Stimulated activated CD4-positive, alpha-beta T cell treated with anti-CD3 and anti-CD28 coated beads, Interleukin-1b, Interleukin-23, amount 100 ng/mL, for 48 hours (primary cell): ENCODE measurements at regions not wholly inside any gene's neighbourhood (a gene's known extent, or its start where the extent isn't known, plus 50 kb on each side); places are given as distances from the start of the nearest gene placed in this dataset.

Experiments used
- DNase-seq: peaks from one replicate; pipeline ENCODE4 v3.0.0-alpha.2; 2020

DNA sequence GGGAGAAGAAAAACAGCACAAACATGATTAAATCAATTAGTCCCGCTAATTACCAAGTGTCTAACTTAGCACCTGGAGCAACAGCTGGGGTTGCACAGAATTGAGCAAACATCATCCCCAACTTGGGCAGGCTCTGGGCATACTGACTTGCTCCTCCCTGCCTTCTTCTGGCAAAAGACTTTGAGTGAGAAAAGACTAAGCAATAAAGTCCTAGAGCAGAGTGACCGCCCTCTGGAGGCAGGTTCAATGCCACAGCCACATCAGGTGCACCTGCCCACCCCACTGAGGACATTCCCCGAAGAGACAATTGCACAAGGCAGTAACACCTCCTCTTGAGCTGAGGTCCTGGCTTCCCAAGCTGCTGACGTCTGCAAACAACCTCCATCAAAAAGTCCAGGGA, 358.3 kb downstream of the SOX9 start:
- DNase-seq, result no peak

DNA sequence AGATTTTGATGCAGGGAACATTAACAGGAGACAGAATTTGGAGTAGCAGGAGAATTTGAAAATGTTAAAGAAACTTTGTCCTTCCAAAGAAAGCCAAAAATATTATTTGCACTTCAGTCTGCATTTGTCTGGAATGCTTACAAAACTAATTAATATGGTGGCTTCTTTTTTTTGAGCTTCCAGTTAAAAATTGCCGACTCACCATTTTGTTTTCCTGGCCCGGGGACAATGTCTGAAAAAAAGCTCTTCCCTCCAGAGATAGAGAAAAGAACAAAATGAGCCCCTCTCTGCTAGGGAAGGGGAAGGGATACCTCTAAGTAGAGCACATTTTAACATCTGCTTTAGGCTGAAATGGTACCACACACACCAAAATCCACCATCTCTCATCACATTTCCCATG, 360.8 kb downstream of the SOX9 start:
- DNase-seq, result no peak

DNA sequence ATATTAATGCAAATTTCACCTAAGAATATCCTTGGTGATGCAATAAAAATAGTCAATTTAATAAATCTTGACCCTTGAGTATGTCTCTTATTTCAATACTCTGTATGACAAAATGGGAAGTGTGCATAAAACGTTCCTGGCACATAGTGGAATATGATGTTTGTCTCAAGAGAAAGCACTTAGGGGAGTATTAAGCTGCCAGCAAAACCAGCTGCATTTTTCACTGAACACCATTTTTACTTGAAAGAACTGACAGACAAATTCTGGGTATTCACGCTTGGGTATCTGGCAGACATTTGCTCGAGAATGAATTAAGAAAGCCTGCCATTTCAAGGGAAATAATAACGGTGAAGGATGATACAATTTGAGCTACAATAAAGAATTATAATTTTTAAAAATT, 364.8 kb downstream of the SOX9 start:
- no peak for DNase-seq

- no peak for DNase-seq
These were observed 366.0 kb downstream of the SOX9 start for GRCh38 chr17:72486806-72487205.

GRCh38 chr17:72487731-72488494, 367.1 kb downstream of the SOX9 start:
- no peak for DNase-seq

GRCh38 chr17:72488555-72489271, 367.9 kb downstream of the SOX9 start:
- no peak for DNase-seq

GRCh38 chr17:72489272-72489641, 368.4 kb downstream of the SOX9 start:
- DNase-seq, result no peak

GRCh38 chr17:72491102-72491501, 370.3 kb downstream of the SOX9 start:
- DNase-seq, result no peak

- DNase-seq, result no peak
These were observed 371.7 kb downstream of the SOX9 start for GRCh38 chr17:72492494-72492893.

GRCh38 chr17:72492941-72493340, 372.1 kb downstream of the SOX9 start:
- no peak for DNase-seq

GRCh38 chr17:72494566-72494965, 373.7 kb downstream of the SOX9 start:
- no peak for DNase-seq

GRCh38 chr17:72496461-72496860, 375.6 kb downstream of the SOX9 start:
- no peak for DNase-seq

DNA sequence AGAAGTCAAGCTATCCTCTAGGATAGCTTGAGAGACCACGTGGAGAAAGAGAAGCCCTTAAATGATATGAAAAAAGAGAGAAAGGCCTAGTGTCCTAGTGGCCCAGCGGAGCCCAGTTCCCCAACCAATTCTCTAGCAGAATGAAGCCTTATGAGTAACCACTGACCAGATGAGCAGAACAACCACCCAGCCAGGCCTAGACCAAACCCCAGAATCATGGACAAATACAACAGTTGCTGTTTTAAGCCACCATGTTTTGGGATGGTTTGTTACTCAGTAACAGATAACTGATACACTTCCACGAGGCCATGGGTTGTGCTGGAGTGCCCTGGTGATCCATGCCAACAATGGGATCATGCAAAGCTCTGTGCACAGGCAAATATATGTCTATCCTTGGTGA, 377.1 kb downstream of the SOX9 start:
- DNase-seq, result no peak

GRCh38 chr17:72498364-72499210, 377.8 kb downstream of the SOX9 start:
- no peak for DNase-seq

- no peak for DNase-seq
These were observed 380.9 kb downstream of the SOX9 start for GRCh38 chr17:72501404-72502370.

DNA sequence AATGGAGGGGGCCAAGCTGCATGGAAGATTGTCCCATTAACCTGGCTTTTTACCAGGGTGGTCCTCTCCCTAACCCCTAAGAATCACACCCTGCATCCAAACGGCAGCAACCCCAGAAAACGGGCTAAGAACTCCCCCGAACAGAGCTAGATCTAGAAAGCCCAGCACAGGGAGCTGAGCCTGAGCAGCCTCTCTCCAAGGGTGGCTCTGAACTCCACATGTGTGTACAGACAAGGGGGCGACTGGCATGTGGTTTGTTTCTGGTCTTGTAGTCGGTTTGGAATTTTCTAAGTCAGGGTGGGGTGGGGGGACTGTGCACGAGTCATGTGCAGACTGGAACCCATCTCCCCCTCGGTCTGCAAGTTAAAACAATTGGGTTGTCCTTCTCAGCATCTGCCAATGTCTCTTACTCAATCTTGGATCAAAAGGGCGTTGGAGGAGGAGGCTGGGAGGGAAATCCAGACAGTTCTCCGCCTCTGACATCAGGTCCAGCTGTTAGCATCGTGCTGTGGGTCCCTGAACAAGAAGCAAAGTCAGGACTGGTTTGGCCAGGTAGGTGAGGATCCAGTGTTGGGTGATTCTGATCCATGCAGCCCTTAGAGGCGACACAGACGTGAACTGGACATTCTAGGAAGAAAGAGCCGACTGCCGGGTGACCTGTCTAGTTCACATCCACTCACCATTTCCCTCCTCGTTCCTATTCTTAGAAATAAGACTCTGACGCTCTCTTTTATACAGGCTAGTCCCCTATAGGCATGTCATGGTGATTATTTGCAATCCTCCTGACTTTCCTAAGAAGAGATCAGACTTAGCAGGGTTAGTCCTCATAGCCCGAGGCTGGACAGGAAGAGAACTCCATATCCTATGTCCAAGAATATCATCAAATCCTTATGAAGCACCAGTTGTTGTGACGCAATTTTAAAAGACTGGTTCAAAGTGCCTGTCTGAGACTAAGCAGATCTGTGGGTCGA, 381.8 kb downstream of the SOX9 start:
- no peak for DNase-seq

GRCh38 chr17:72503556-72503955, 382.7 kb downstream of the SOX9 start:
- no peak for DNase-seq

DNA sequence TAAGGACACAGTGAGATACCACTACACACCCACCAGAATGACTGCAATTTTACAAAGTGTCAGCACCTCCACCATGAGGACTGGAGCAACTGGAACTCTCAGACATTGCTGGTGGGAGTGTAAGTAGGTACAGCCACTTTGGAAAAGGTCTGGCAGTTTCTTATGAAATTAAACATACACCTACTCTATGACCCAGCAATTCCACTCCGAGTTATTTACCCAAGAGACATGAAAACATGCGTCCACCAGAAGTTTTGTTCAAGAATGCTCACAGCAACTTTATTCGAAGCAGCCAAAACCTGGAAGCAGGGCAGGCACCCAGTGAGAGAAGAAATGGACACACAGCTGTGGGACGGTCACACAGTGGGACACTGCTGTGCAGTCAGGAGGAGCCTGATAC, 384.0 kb downstream of the SOX9 start:
- no peak for DNase-seq

GRCh38 chr17:72506773-72507172, 386.0 kb downstream of the SOX9 start:
- DNase-seq, result no peak

DNA sequence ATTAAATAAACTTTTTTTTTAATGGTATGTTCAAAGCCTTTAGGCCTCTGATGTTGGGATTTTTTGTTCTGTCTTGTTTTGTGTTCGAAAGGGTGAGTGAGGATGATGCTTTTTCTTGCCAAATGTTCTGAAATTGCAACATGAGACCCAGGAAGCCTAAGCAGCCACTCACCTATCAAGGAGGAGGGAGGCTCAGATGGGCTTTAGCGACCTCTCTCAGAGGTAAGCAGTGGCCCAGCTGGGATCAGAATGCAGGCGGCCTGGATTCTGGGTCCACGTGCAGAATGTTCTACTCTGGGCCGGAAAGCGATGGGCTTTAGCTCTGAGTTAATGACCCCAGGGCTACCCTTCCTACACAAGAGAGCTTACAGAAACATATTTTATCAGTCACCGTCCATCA, 386.6 kb downstream of the SOX9 start:
- DNase-seq, result no peak

DNA sequence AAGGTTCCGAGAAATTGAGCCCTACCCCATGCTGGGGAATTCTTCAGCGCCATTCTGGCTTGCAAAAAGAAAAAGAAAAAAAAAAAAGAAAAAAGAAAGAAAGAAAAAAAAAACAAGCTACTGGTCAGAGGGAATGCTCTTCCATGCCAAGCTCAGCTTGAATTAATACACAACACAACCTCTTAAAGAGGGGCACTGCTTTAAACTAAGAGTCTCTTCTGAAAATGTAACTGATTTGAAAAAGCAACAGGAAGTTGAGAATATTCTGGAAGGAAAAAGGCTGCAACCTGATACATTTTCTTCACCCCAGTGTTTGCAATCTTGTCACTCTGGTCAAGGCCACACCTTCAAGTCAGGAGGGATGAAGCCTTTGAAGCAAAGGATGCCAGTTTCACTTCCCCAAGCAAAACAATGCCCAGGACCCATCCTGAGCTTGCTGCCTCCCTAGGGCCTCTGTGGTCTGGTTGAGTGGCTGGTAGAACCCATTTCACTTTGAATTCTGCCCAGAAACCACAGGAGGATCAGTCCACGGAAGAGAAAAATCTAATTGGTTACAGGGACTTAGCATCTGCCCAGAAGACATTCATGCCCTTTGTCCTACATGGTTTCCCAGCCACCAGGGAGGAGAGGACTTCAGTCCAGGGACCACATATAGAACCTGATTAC, 389.7 kb downstream of the SOX9 start:
- DNase-seq, result no peak
